ENCODE measurements at regions not wholly inside any gene's neighbourhood (a gene's known extent, or its start where the extent isn't known, plus 50 kb on each side); places are given as distances from the start of the nearest gene placed in this dataset.

- peaks cover 8% of the 10 kb centered on the region for H3K9me3 ChIP-seq (ENCODE audit: control insufficient read depth, low read length)
- DNase-seq (ENCODE audit: low read depth), result no peak
- H3K36me3 ChIP-seq (ENCODE audit: control insufficient read depth, insufficient read depth, low read length, severe bottlenecking), result no peaks in the 10 kb centered on the region
- no peaks in the 10 kb centered on the region for H3K27me3 ChIP-seq (replicated peaks; ENCODE audit: control insufficient read depth, insufficient read depth, low read length)
- H3K4me1 ChIP-seq (ENCODE audit: control insufficient read depth, insufficient read depth, low read length), result peaks cover 24% of the 10 kb centered on the region
- H3K9ac ChIP-seq (ENCODE audit: low read length), result no peak overlapping the region
- H3K4me3 ChIP-seq (ENCODE audit: low read length), result no peak overlapping the region
These were observed 121.5 kb downstream of the APIP start for GRCh38 chr11:34794696-34795095.

DNA sequence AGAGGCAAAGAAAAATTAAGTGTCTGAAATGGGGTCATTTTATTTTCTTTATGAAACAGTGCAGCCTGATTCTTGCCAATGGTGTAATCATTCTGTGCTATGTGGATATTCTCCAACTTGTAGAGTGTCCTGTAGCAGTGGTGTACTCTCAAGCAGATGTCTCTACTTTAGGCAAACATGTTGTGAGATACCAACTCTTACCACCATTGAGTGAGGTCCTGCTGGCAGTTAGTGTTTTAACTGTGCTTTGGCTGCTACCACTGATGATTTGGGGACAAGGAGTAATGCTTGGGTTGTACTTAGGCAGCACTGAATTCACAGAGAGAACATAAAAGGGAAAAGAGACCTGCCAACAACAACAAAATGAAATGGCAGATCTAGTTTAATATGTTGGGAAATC lies 122.5 kb downstream of the APIP start:
- no peak for DNase-seq (ENCODE audit: low read depth)
- H3K4me1 ChIP-seq (ENCODE audit: control insufficient read depth, insufficient read depth, low read length), result peaks cover 19% of the 10 kb centered on the region
- H3K27me3 ChIP-seq (replicated peaks; ENCODE audit: control insufficient read depth, insufficient read depth, low read length), result no peaks in the 10 kb centered on the region
- no peak overlapping the region for H3K9ac ChIP-seq (ENCODE audit: low read length)
- H3K9me3 ChIP-seq (ENCODE audit: control insufficient read depth, low read length), result peaks cover 8% of the 10 kb centered on the region
- H3K36me3 ChIP-seq (ENCODE audit: control insufficient read depth, insufficient read depth, low read length, severe bottlenecking), result no peaks in the 10 kb centered on the region
- peak overlapping the region; percentile 22 for H3K4me3 ChIP-seq (ENCODE audit: low read length)

GRCh38 chr11:34792814-34793258 lies 123.3 kb downstream of the APIP start:
- no peak overlapping the region for H3K9ac ChIP-seq (ENCODE audit: low read length)
- H3K4me1 ChIP-seq (ENCODE audit: control insufficient read depth, insufficient read depth, low read length), result peaks cover 19% of the 10 kb centered on the region
- no peaks in the 10 kb centered on the region for H3K27me3 ChIP-seq (replicated peaks; ENCODE audit: control insufficient read depth, insufficient read depth, low read length)
- H3K4me3 ChIP-seq (ENCODE audit: low read length), result peak overlapping the region; percentile 22
- DNase-seq (ENCODE audit: low read depth), result peak; percentile 45
- H3K36me3 ChIP-seq (ENCODE audit: control insufficient read depth, insufficient read depth, low read length, severe bottlenecking), result no peaks in the 10 kb centered on the region
- H3K9me3 ChIP-seq (ENCODE audit: control insufficient read depth, low read length), result peaks cover 7% of the 10 kb centered on the region

GRCh38 chr11:34791780-34792542 lies 124.2 kb downstream of the APIP start:
- DNase-seq (ENCODE audit: low read depth), result peak; percentile 7
- no peaks in the 10 kb centered on the region for H3K36me3 ChIP-seq (ENCODE audit: control insufficient read depth, insufficient read depth, low read length, severe bottlenecking)
- no peaks in the 10 kb centered on the region for H3K27me3 ChIP-seq (replicated peaks; ENCODE audit: control insufficient read depth, insufficient read depth, low read length)
- no peak overlapping the region for H3K4me3 ChIP-seq (ENCODE audit: low read length)
- no peak overlapping the region for H3K9ac ChIP-seq (ENCODE audit: low read length)
- H3K9me3 ChIP-seq (ENCODE audit: control insufficient read depth, low read length), result no peaks in the 10 kb centered on the region
- peaks cover 19% of the 10 kb centered on the region for H3K4me1 ChIP-seq (ENCODE audit: control insufficient read depth, insufficient read depth, low read length)

- no peak for DNase-seq (ENCODE audit: low read depth)
- no peak overlapping the region for H3K4me3 ChIP-seq (ENCODE audit: low read length)
- H3K9ac ChIP-seq (ENCODE audit: low read length), result no peak overlapping the region
- no peaks in the 10 kb centered on the region for H3K36me3 ChIP-seq (ENCODE audit: control insufficient read depth, insufficient read depth, low read length, severe bottlenecking)
- peaks cover 19% of the 10 kb centered on the region for H3K4me1 ChIP-seq (ENCODE audit: control insufficient read depth, insufficient read depth, low read length)
- H3K9me3 ChIP-seq (ENCODE audit: control insufficient read depth, low read length), result no peaks in the 10 kb centered on the region
- H3K27me3 ChIP-seq (replicated peaks; ENCODE audit: control insufficient read depth, insufficient read depth, low read length), result no peaks in the 10 kb centered on the region
These were observed 125.6 kb downstream of the APIP start for GRCh38 chr11:34790620-34791019.

- H3K9ac ChIP-seq (ENCODE audit: low read length), result no peak overlapping the region
- DNase-seq (ENCODE audit: low read depth), result no peak
- no peaks in the 10 kb centered on the region for H3K9me3 ChIP-seq (ENCODE audit: control insufficient read depth, low read length)
- peaks cover 19% of the 10 kb centered on the region for H3K4me1 ChIP-seq (ENCODE audit: control insufficient read depth, insufficient read depth, low read length)
- no peaks in the 10 kb centered on the region for H3K27me3 ChIP-seq (replicated peaks; ENCODE audit: control insufficient read depth, insufficient read depth, low read length)
- H3K36me3 ChIP-seq (ENCODE audit: control insufficient read depth, insufficient read depth, low read length, severe bottlenecking), result no peaks in the 10 kb centered on the region
- no peak overlapping the region for H3K4me3 ChIP-seq (ENCODE audit: low read length)
These were observed 126.9 kb downstream of the APIP start for GRCh38 chr11:34789196-34789834.

DNA sequence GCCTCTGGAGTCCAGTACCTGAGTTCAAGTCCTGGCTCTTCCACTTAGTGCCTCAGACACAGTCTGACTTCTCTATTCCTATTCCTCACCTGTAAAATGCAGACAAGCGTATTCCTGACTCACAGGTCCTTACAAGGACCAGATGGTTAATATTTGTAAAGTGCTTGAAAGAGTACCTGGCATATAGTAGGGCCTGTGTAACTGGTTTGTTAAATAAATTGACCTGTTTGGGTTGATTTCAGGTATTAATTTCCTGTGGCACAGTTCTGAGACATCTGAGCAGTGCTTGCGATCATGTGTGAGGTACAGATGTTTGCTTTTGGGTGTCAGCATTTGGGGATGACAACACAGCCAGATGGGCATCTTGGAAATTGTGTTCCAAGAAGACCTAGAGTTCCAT lies 127.5 kb downstream of the APIP start:
- Histone ChIP-seq H3K27me3 (replicated peaks; ENCODE audit: control insufficient read depth, insufficient read depth, low read length) (no peaks in the 10 kb centered on the region), H3K36me3 (ENCODE audit: control insufficient read depth, insufficient read depth, low read length, severe bottlenecking) (no peaks in the 10 kb centered on the region), H3K4me3 (ENCODE audit: low read length) (no peak overlapping the region), H3K9me3 (ENCODE audit: control insufficient read depth, low read length) (no peaks in the 10 kb centered on the region), H3K9ac (ENCODE audit: low read length) (no peak overlapping the region), H3K4me1 (ENCODE audit: control insufficient read depth, insufficient read depth, low read length) (peaks cover 15% of the 10 kb centered on the region)
- DNase-seq (ENCODE audit: low read depth), result no peak

DNA sequence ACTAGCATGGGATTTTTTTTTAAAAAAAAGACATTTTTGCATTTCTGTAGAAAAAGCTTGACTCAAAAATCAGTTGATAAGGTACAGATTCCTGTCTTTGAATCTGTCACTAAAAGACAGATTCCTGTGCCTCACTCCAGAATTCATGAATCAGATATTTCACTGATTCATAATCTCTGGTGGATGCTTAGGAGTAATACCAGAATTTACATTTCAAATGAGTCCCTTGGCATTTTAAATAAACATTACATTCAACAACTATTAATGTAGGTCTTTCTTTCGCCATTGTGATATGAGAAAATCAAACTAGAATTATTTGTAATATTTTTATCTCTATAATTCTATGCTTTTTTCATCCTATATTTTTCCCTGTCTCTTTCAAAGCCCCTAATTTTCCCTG lies 128.3 kb downstream of the APIP start:
- H3K9me3 ChIP-seq (ENCODE audit: control insufficient read depth, low read length), result no peaks in the 10 kb centered on the region
- no peak for DNase-seq (ENCODE audit: low read depth)
- no peak overlapping the region for H3K4me3 ChIP-seq (ENCODE audit: low read length)
- no peaks in the 10 kb centered on the region for H3K36me3 ChIP-seq (ENCODE audit: control insufficient read depth, insufficient read depth, low read length, severe bottlenecking)
- peaks cover 8% of the 10 kb centered on the region for H3K4me1 ChIP-seq (ENCODE audit: control insufficient read depth, insufficient read depth, low read length)
- H3K27me3 ChIP-seq (replicated peaks; ENCODE audit: control insufficient read depth, insufficient read depth, low read length), result no peaks in the 10 kb centered on the region
- no peak overlapping the region for H3K9ac ChIP-seq (ENCODE audit: low read length)

DNA sequence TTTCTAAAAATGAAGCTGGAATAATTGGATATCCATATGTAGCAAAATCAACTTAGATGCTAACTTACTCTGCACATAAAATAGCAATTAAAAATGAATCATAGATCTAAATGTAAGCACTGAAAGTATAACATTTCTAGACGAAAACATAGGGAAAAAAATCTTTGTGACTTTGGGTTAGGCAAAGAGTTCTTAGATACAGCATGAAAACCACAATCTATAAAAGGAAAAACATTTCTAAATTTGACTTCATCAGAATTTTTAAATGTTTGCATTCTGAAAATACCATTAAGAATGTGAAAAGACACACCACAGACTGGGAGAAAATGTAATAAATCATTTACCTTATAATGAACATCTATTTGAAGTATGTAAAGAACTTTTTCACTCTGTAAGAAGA lies 128.8 kb downstream of the APIP start:
- Histone ChIP-seq H3K9ac (ENCODE audit: low read length) (no peak overlapping the region), H3K4me3 (ENCODE audit: low read length) (no peak overlapping the region), H3K9me3 (ENCODE audit: control insufficient read depth, low read length) (no peaks in the 10 kb centered on the region), H3K27me3 (replicated peaks; ENCODE audit: control insufficient read depth, insufficient read depth, low read length) (no peaks in the 10 kb centered on the region), H3K4me1 (ENCODE audit: control insufficient read depth, insufficient read depth, low read length) (peaks cover 2% of the 10 kb centered on the region), H3K36me3 (ENCODE audit: control insufficient read depth, insufficient read depth, low read length, severe bottlenecking) (no peaks in the 10 kb centered on the region)
- peak; percentile 6 for DNase-seq (ENCODE audit: low read depth)

- Histone ChIP-seq H3K4me1 (ENCODE audit: control insufficient read depth, insufficient read depth, low read length) (no peaks in the 10 kb centered on the region), H3K9ac (ENCODE audit: low read length) (no peak overlapping the region), H3K27me3 (replicated peaks; ENCODE audit: control insufficient read depth, insufficient read depth, low read length) (no peaks in the 10 kb centered on the region), H3K9me3 (ENCODE audit: control insufficient read depth, low read length) (peaks cover 6% of the 10 kb centered on the region), H3K4me3 (ENCODE audit: low read length) (no peak overlapping the region), H3K36me3 (ENCODE audit: control insufficient read depth, insufficient read depth, low read length, severe bottlenecking) (no peaks in the 10 kb centered on the region)
- DNase-seq (ENCODE audit: low read depth), result no peak
These were observed 131.8 kb downstream of the APIP start for GRCh38 chr11:34784318-34784841.

DNA sequence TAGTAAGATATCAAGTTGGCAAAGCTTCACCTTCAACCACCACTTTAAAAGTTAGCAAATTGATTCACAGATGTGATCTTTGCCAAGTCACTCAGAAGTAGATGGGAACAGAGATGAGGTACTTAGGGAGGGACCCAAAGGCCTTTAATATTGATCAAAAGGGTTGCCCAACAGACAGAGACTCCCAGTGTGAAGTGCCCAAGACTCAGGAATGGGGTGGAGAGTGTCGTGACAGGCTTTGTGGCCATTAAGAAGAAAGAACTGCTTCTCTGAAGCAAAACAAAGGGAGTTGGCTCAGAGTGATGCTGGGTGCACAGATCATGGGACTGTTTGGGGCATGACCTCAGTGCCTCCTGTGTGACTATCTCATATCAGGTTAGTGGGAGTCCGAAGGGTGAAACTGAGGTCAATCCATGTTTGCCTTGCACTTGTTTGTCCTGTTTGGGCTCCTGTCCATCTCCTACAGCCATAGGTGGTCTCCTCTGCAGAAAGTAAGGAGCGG lies 132.3 kb downstream of the APIP start:
- Histone ChIP-seq H3K27me3 (replicated peaks; ENCODE audit: control insufficient read depth, insufficient read depth, low read length) (no peaks in the 10 kb centered on the region), H3K36me3 (ENCODE audit: control insufficient read depth, insufficient read depth, low read length, severe bottlenecking) (no peaks in the 10 kb centered on the region), H3K9ac (ENCODE audit: low read length) (no peak overlapping the region), H3K4me1 (ENCODE audit: control insufficient read depth, insufficient read depth, low read length) (no peaks in the 10 kb centered on the region), H3K9me3 (ENCODE audit: control insufficient read depth, low read length) (peaks cover 6% of the 10 kb centered on the region), H3K4me3 (ENCODE audit: low read length) (no peak overlapping the region)
- no peak for DNase-seq (ENCODE audit: low read depth)
